ENCODE measurements at regions not wholly inside any gene's neighbourhood (a gene's known extent, or its start where the extent isn't known, plus 50 kb on each side); places are given as distances from the start of the nearest gene placed in this dataset.

GRCh38 chr10:31605426-31605825 lies 286.4 kb downstream of the ZEB1 start (continued):
- TF ChIP-seq ZNF462 (CRISPR knock-in tag; IDR thresholded peaks at IDR 0.05) (no peak), ZNF331 (CRISPR knock-in tag; IDR thresholded peaks at IDR 0.05; ENCODE audit: low read depth) (no peak), ETS1 (IDR thresholded peaks at IDR 0.05) (no peak), EZH2 (IDR thresholded peaks at IDR 0.05; ENCODE audit: low read depth, unreplicated experiment) (no peak), ZNF114 (CRISPR knock-in tag; IDR thresholded peaks at IDR 0.05) (no peak)

GRCh38 chr10:31604646-31605170 lies 285.7 kb downstream of the ZEB1 start:
- Histone ChIP-seq H3K4me2 (no peak overlapping the region), H4K20me1 (replicated peaks; ENCODE audit: insufficient read depth) (no peaks in the 10 kb centered on the region), H3K79me2 (replicated peaks; ENCODE audit: insufficient read depth) (no peaks in the 10 kb centered on the region), H3K4me1 (ENCODE audit: insufficient read depth) (peaks cover 10% of the 10 kb centered on the region; the same call in 1 of the 2 replicates), H3K4me3 (no peak overlapping the region), H3K27me3 (ENCODE audit: insufficient read depth) (no peaks in the 10 kb centered on the region), H3K9me2 (ENCODE audit: insufficient read depth) (peaks cover 6% of the 10 kb centered on the region), H3F3A (replicated peaks; ENCODE audit: low read depth) (no peaks in the 10 kb centered on the region), H2AFZ (no peak overlapping the region), H3K36me3 (ENCODE audit: insufficient read depth) (no peaks in the 10 kb centered on the region), H3K27ac (ENCODE audit: low read depth) (no peak overlapping the region)
- ATAC-seq (no peak), DNase-seq (ENCODE audit: low spot score) (no peak)
- Mint-ChIP-seq H3K9me3 (no peaks in the 10 kb centered on the region; the same call in 1 of the 3 replicates), H3K27ac (no peak overlapping the region), H3K36me3 (ENCODE audit: low read depth) (no peaks in the 10 kb centered on the region; the same call in 2 of the 3 replicates), H3K27me3 (ENCODE audit: insufficient read depth, low read depth, poor library complexity) (peaks cover 13% of the 10 kb centered on the region), H3K4me3 (peak overlapping the region; percentile 45; the same call in 1 of the 3 replicates), H3K4me1 (peaks cover 7% of the 10 kb centered on the region; the same call in 2 of the 3 replicates)
- TF ChIP-seq NANOG (IDR thresholded peaks at IDR 0.05; ENCODE audit: borderline replicate concordance), result no peak
- TF ChIP-seq CREB1 (CRISPR knock-in tag; IDR thresholded peaks at IDR 0.05; ENCODE audit: low read depth), result no peak
- no peak for TF ChIP-seq EZH2phosphoT487 (IDR thresholded peaks at IDR 0.05; ENCODE audit: unreplicated experiment)
- no peak for TF ChIP-seq CTCF (conservative IDR thresholded peaks at IDR 0.05; ENCODE audit: low read depth in 2 of 2)
- TF ChIP-seq STAT1 (IDR thresholded peaks at IDR 0.05; ENCODE audit: unreplicated experiment), result no peak
- TF ChIP-seq POLR2AphosphoS5 (IDR thresholded peaks at IDR 0.05; ENCODE audit: low read depth), result no peak
- TF ChIP-seq, protein P1, sequence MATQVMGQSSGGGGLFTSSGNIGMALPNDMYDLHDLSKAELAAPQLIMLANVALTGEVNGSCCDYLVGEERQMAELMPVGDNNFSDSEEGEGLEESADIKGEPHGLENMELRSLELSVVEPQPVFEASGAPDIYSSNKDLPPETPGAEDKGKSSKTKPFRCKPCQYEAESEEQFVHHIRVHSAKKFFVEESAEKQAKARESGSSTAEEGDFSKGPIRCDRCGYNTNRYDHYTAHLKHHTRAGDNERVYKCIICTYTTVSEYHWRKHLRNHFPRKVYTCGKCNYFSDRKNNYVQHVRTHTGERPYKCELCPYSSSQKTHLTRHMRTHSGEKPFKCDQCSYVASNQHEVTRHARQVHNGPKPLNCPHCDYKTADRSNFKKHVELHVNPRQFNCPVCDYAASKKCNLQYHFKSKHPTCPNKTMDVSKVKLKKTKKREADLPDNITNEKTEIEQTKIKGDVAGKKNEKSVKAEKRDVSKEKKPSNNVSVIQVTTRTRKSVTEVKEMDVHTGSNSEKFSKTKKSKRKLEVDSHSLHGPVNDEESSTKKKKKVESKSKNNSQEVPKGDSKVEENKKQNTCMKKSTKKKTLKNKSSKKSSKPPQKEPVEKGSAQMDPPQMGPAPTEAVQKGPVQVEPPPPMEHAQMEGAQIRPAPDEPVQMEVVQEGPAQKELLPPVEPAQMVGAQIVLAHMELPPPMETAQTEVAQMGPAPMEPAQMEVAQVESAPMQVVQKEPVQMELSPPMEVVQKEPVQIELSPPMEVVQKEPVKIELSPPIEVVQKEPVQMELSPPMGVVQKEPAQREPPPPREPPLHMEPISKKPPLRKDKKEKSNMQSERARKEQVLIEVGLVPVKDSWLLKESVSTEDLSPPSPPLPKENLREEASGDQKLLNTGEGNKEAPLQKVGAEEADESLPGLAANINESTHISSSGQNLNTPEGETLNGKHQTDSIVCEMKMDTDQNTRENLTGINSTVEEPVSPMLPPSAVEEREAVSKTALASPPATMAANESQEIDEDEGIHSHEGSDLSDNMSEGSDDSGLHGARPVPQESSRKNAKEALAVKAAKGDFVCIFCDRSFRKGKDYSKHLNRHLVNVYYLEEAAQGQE (IDR thresholded peaks at IDR 0.05; ENCODE audit: unreplicated experiment), result no peak
- TF ChIP-seq ZNF331 (CRISPR knock-in tag; IDR thresholded peaks at IDR 0.05; ENCODE audit: low read depth), result no peak
- TF ChIP-seq EZH2 (IDR thresholded peaks at IDR 0.05; ENCODE audit: low read depth, unreplicated experiment), result no peak

All from GM23338 (cell line).